ENCODE measurements at regions not wholly inside any gene's neighbourhood (a gene's known extent, or its start where the extent isn't known, plus 50 kb on each side); places are given as distances from the start of the nearest gene placed in this dataset.

GRCh38 chr3:67798412-67798811 is 144.0 kb upstream of the SUCLG2 start:
- no peak for TF ChIP-seq CTCF (IDR thresholded peaks at IDR 0.05)
- no peak for TF ChIP-seq POLR2A (IDR thresholded peaks at IDR 0.05)

All from vagina (tissue), 2 donors.